ACC112 (cell line): ENCODE measurements at regions not wholly inside any gene's neighbourhood (a gene's known extent, or its start where the extent isn't known, plus 50 kb on each side); places are given as distances from the start of the nearest gene placed in this dataset.

Experiments used
- H2AFZ ChIP-seq: fragments of 200-600 bp; sonication (generic); one replicate; pipeline ENCODE4 v1.6.0; 2017; ENCODE audit warnings: antibody characterized with exemption, low read length; ENCODE audit not compliant: unreplicated experiment
- H3K27ac ChIP-seq: fragments of 200-600 bp; sonication (generic); 2 replicates; pipeline ENCODE4 v1.5.1; 2014; ENCODE audit warnings: low read depth, mild to moderate bottlenecking, antibody characterized with exemption, low read length, moderate library complexity
- H3K27me3 ChIP-seq: fragments of 200-600 bp; sonication (generic); 2 replicates; pipeline ENCODE4 v1.6.1; 2014; ENCODE audit warnings: mild to moderate bottlenecking, antibody characterized with exemption, low read length, moderate library complexity, mixed read lengths; ENCODE audit not compliant: insufficient read depth
- H3K36me3 ChIP-seq: fragments of 200-600 bp; sonication (generic); 2 replicates; pipeline ENCODE4 v1.6.1; 2016; ENCODE audit warnings: mild to moderate bottlenecking, antibody characterized with exemption, low read length, moderate library complexity, mixed read lengths; ENCODE audit not compliant: insufficient read depth
- H3K4me1 ChIP-seq: fragments of 200-600 bp; sonication (generic); one replicate; pipeline ENCODE4 v1.6.1; 2016; ENCODE audit warnings: low read length, mixed read lengths; ENCODE audit not compliant: insufficient read depth, unreplicated experiment, control insufficient read depth
- H3K4me3 ChIP-seq: fragments of 200-600 bp; sonication (generic); 2 replicates; pipeline ENCODE4 v1.5.1; 2014; ENCODE audit warnings: mild to moderate bottlenecking, low read depth, low read length
- H3K79me2 ChIP-seq: fragments of 200-600 bp; sonication (generic); one replicate; pipeline ENCODE4 v1.6.0; 2016; ENCODE audit warnings: low read length; ENCODE audit not compliant: control insufficient read depth, unreplicated experiment, insufficient read depth

GRCh38 chr18:28523758-28524475, 347.0 kb upstream of the CDH2 start:
- H3K4me1 ChIP-seq, result no peaks in the 10 kb centered on the region
- no peaks in the 10 kb centered on the region for H3K36me3 ChIP-seq
- H3K27me3 ChIP-seq, result no peaks in the 10 kb centered on the region
- H2AFZ ChIP-seq, result peak overlapping the region; percentile 84
- no peak overlapping the region for H3K27ac ChIP-seq
- H3K79me2 ChIP-seq, result no peaks in the 10 kb centered on the region
- peak overlapping the region; percentile 23; the same call in 1 of the 2 replicates for H3K4me3 ChIP-seq

DNA sequence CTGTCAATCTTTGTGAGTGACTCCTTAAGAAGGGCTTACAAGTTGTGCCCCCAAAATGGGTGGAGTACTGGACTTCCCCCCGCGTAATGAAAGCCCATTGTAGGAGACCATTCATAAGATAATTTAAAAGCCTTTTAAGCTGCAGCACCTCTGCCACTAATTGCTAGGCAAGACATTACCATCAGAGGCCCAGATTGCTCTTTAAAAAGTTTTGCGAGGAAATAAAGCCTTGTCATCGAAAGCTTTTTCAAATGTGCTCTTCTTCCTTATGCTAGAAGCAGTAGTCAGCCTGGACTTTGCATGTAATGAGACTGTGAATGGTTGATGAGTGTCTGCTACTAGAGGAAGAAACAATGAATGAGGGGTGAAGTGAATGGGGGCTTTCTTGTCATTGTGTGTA, 345.3 kb upstream of the CDH2 start:
- Histone ChIP-seq H3K79me2 (no peaks in the 10 kb centered on the region), H3K4me3 (no peak overlapping the region)

GRCh38 chr18:28519997-28520396, 343.1 kb upstream of the CDH2 start:
- no peak overlapping the region for H2AFZ ChIP-seq
- no peaks in the 10 kb centered on the region for H3K27me3 ChIP-seq
- no peaks in the 10 kb centered on the region for H3K36me3 ChIP-seq
- no peaks in the 10 kb centered on the region for H3K4me1 ChIP-seq
- H3K4me3 ChIP-seq, result no peak overlapping the region
- no peak overlapping the region for H3K27ac ChIP-seq
- no peaks in the 10 kb centered on the region for H3K79me2 ChIP-seq

More for the DNA sequence above, 345.3 kb upstream of the CDH2 start:
- Histone ChIP-seq H2AFZ (no peak overlapping the region), H3K4me1 (no peaks in the 10 kb centered on the region), H3K27ac (no peak overlapping the region), H3K36me3 (no peaks in the 10 kb centered on the region), H3K27me3 (no peaks in the 10 kb centered on the region)

DNA sequence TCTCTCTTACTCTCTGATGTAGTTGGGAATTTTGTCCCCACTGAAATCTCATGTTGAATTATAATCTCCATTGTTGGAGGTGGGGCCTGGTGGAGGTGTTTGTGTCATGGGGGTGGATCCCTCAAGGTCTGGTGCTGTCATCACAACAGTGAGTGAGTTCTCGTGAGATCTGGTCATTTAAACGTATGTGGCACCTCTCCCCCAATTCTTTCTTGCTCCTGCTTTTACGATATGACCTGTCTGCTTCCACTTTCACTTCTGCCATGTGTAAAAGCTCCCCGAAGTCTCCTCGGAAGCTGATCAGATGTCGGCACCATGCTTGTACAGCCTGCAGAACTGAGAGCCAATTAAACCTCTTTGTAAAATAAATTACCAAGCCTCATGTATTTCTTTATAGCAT, 337.8 kb upstream of the CDH2 start:
- Histone ChIP-seq H3K27me3 (no peaks in the 10 kb centered on the region), H2AFZ (no peak overlapping the region), H3K27ac (no peak overlapping the region), H3K79me2 (no peaks in the 10 kb centered on the region), H3K4me3 (no peak overlapping the region), H3K36me3 (no peaks in the 10 kb centered on the region), H3K4me1 (peaks cover 13% of the 10 kb centered on the region)

GRCh38 chr18:28512357-28512756, 335.4 kb upstream of the CDH2 start:
- Histone ChIP-seq H3K36me3 (no peaks in the 10 kb centered on the region), H2AFZ (peak overlapping the region; percentile 78), H3K27ac (no peak overlapping the region)

GRCh38 chr18:28511413-28511821, 334.5 kb upstream of the CDH2 start:
- Histone ChIP-seq H2AFZ (peak overlapping the region; percentile 78), H3K36me3 (no peaks in the 10 kb centered on the region), H3K4me1 (peaks cover 13% of the 10 kb centered on the region), H3K27me3 (no peaks in the 10 kb centered on the region), H3K4me3 (peak overlapping the region; percentile 56; the same call in 1 of the 2 replicates), H3K27ac (peak overlapping the region; percentile 36), H3K79me2 (no peaks in the 10 kb centered on the region)

More at GRCh38 chr18:28512357-28512756, 335.4 kb upstream of the CDH2 start:
- H3K4me1 ChIP-seq, result peaks cover 13% of the 10 kb centered on the region
- H3K79me2 ChIP-seq, result no peaks in the 10 kb centered on the region
- no peaks in the 10 kb centered on the region for H3K27me3 ChIP-seq
- peak overlapping the region; percentile 56 for H3K4me3 ChIP-seq

DNA sequence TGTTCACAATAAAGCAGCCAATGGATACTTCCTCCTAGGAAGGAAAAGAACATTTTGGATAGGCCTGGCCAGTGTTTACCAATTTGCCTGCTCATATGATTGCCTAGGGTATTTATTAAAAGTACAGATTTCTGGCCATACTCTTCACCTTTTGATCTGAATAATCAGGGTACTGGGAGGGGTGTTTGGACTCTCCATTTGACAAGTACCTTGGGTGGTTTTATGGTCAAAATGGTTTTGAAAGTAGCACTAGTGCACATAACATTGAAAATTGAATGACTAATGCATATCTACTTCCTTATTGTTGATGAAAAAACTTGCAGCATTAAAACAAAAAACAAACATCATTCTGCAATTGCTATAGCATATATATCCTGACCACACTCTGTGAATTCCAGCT, 333.3 kb upstream of the CDH2 start:
- H3K4me1 ChIP-seq, result peaks cover 13% of the 10 kb centered on the region
- H3K27ac ChIP-seq, result no peak overlapping the region
- peak overlapping the region; percentile 51 for H2AFZ ChIP-seq
- no peaks in the 10 kb centered on the region for H3K36me3 ChIP-seq
- no peaks in the 10 kb centered on the region for H3K27me3 ChIP-seq
- H3K79me2 ChIP-seq, result no peaks in the 10 kb centered on the region
- H3K4me3 ChIP-seq, result no peak overlapping the region

- no peaks in the 10 kb centered on the region for H3K79me2 ChIP-seq
- no peaks in the 10 kb centered on the region for H3K36me3 ChIP-seq
- H3K4me3 ChIP-seq, result no peak overlapping the region
- no peak overlapping the region for H3K27ac ChIP-seq
- no peaks in the 10 kb centered on the region for H3K27me3 ChIP-seq
- H3K4me1 ChIP-seq, result no peaks in the 10 kb centered on the region
- no peak overlapping the region for H2AFZ ChIP-seq
Observed at GRCh38 chr18:28504066-28504465, 327.1 kb upstream of the CDH2 start.

DNA sequence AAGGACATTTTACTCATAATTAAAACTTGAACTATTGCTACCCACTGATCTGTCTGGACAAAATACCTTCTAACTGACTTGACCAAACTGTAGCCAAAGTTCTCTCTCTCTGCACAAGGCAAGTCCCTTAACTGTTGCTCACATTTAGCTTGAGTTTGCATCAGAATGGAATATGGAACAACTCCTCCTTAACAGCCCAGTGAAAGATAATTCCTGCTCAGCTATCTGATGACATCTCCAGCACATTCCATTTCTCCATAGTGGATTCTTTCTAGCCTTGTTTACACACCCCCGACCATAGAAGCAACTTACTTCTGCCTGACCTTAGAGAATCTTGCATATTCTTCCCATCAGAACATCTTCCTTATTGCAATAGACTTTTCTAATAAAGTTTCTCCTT, 317.2 kb upstream of the CDH2 start:
- Histone ChIP-seq H2AFZ (no peak overlapping the region), H3K79me2 (no peaks in the 10 kb centered on the region), H3K4me3 (no peak overlapping the region), H3K4me1 (no peaks in the 10 kb centered on the region), H3K27me3 (no peaks in the 10 kb centered on the region), H3K27ac (no peak overlapping the region), H3K36me3 (no peaks in the 10 kb centered on the region)

DNA sequence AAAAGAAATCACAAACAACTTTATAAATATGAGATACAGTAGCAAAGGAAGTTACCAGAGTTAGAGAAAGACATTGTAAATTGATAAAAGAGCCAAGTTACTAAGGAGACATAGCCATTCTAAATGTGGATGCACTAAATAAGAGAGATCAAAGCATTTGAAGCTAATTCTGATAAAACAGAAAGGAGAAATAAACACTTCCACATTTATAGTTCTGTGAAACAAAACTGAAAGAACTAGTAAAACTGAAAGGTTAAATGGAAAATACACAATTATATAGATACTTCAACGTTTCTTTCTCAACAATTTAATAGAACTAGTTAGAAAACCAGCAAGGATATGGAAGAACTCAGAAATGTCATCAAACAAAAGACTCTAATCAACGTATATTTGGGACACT, 309.0 kb upstream of the CDH2 start:
- peak overlapping the region; percentile 70 for H2AFZ ChIP-seq
- no peaks in the 10 kb centered on the region for H3K79me2 ChIP-seq
- H3K4me3 ChIP-seq, result peak overlapping the region; percentile 7; the same call in 1 of the 2 replicates
- no peaks in the 10 kb centered on the region for H3K27me3 ChIP-seq
- no peak overlapping the region for H3K27ac ChIP-seq
- H3K36me3 ChIP-seq, result no peaks in the 10 kb centered on the region
- peaks cover 4% of the 10 kb centered on the region for H3K4me1 ChIP-seq

DNA sequence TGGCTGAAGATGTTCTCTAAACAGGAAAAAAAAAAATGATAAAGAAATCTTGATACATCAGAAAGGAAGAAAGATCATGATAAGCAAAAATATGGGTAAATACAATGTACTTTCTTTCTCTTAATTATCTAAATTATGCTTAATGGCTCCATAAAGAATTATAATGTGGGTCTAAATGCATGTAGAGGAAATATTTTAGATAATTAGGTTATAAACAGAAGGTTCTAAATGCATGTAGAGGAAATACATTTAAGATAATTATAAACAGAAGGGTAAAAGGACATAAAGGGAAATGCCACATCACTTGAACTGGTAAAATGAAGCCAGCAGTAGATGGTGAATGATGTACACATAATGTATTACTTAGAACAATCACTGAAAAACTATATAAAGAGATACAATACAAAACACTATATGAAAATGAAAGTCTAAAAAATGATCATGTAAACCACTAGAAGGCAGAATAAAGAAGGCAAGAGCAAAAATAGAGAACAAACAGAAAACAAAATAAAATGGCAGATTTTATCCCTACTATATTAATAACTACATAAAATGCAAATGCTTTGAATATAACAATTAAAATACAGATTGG, 308.4 kb upstream of the CDH2 start:
- peak overlapping the region; percentile 70 for H2AFZ ChIP-seq
- no peak overlapping the region for H3K27ac ChIP-seq

More for the DNA sequence above, 308.4 kb upstream of the CDH2 start:
- Histone ChIP-seq H3K36me3 (no peaks in the 10 kb centered on the region), H3K79me2 (no peaks in the 10 kb centered on the region), H3K4me1 (peaks cover 4% of the 10 kb centered on the region), H3K27me3 (no peaks in the 10 kb centered on the region), H3K4me3 (no peak overlapping the region)
